Tibial nerve (tissue), 4 donors: ENCODE measurements at regions not wholly inside any gene's neighbourhood (a gene's known extent, or its start where the extent isn't known, plus 50 kb on each side); places are given as distances from the start of the nearest gene placed in this dataset.

Source experiments
- DNase-seq, 2 donors: peaks; one replicate each; pipeline ENCODE4 v3.0.0-alpha.2; 2019; ENCODE audit warnings: low spot score in 2 of 2
- H3K27ac ChIP-seq, 4 donors: fragments of 200-600 bp; sonication (generic) in 3 of 4; one replicate each; pipeline ENCODE4 v1.5.1; 2017 to 2019; ENCODE audit warnings: mild to moderate bottlenecking in 1 of 4
- H3K27me3 ChIP-seq, 2 donors: fragments of 200-600 bp; sonication (generic) in 1 of 2; one replicate each; pipeline versions ENCODE4 v1.5.1 to v1.6.0; 2017 to 2019
- H3K36me3 ChIP-seq, 3 donors: fragments of 200-600 bp; sonication (generic); one replicate each; pipeline ENCODE4 v1.5.1; 2018 to 2019
- H3K4me1 ChIP-seq, 4 donors: fragments of 200-600 bp; sonication (generic) in 3 of 4; one replicate each; pipeline ENCODE4 v1.5.1; 2017 to 2019
- H3K4me3 ChIP-seq, 4 donors: fragments of 200-600 bp; sonication (generic) in 3 of 4; one replicate each; pipeline ENCODE4 v1.5.1; 2017 to 2019; ENCODE audit warnings: mild to moderate bottlenecking in 1 of 4, moderate library complexity in 1 of 4
- H3K9me3 ChIP-seq, 4 donors: fragments of 200-600 bp; sonication (generic) in 3 of 4; one replicate each; pipeline ENCODE4 v1.5.1; 2017 to 2019
- EP300 ChIP-seq, 2 donors: sonication (generic); formaldehyde crosslinking; IDR thresholded peaks; one replicate each; pipeline ENCODE4 v1.6.1; 2017; ENCODE audit warnings: antibody characterized with exemption in 2 of 2, mild to moderate bottlenecking in 1 of 2
- POLR2A ChIP-seq, 2 donors: fragments of 450-650 bp; IDR thresholded peaks; one replicate each; pipeline ENCODE4 v1.6.1; 2017; ENCODE audit warnings: antibody characterized with exemption in 2 of 2, mild to moderate bottlenecking in 2 of 2, moderate library complexity in 2 of 2
- WGBS, 2 donors: methylation state at CpG; one replicate each; pipeline ENCODE4 v1.1.5; 2018; 5-methylcytosine and 5-hydroxymethylcytosine counted together
- TF ChIP-seq, protein P1 (sequence below), 5 experiments: fragments of 200-600 bp in 3 of 5; fragments of 450-650 bp in 2 of 5; sonication (generic) in 3 of 5; IDR thresholded peaks; one replicate each; pipeline ENCODE4 v1.5.1; 2016 to 2019; ENCODE audit warnings: antibody characterized with exemption in 5 of 5, mild to moderate bottlenecking in 3 of 5, moderate library complexity in 2 of 5

- Histone ChIP-seq H3K4me1 (peaks cover 0 to 3% (median 0%) of the 10 kb centered on the region in 4 donors), H3K9me3 (no peaks in the 10 kb centered on the region), H3K27me3 (no peaks in the 10 kb centered on the region), H3K4me3 (no peak overlapping the region), H3K36me3 (no peaks in the 10 kb centered on the region), H3K27ac (no peak overlapping the region)
- 94 to 97% methylated on average over 2 of the region's 2 CpGs for WGBS, 2 donors
- TF ChIP-seq, protein P1, sequence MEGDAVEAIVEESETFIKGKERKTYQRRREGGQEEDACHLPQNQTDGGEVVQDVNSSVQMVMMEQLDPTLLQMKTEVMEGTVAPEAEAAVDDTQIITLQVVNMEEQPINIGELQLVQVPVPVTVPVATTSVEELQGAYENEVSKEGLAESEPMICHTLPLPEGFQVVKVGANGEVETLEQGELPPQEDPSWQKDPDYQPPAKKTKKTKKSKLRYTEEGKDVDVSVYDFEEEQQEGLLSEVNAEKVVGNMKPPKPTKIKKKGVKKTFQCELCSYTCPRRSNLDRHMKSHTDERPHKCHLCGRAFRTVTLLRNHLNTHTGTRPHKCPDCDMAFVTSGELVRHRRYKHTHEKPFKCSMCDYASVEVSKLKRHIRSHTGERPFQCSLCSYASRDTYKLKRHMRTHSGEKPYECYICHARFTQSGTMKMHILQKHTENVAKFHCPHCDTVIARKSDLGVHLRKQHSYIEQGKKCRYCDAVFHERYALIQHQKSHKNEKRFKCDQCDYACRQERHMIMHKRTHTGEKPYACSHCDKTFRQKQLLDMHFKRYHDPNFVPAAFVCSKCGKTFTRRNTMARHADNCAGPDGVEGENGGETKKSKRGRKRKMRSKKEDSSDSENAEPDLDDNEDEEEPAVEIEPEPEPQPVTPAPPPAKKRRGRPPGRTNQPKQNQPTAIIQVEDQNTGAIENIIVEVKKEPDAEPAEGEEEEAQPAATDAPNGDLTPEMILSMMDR (IDR thresholded peaks at IDR 0.05): no peak
- DNase-seq: no peak
Observed at GRCh38 chr2:226037526-226037925, 638.0 kb downstream of the NYAP2 start.

- Histone ChIP-seq H3K4me1 (peaks cover 0 to 20% (median 3%) of the 10 kb centered on the region in 4 donors), H3K27ac (peak overlapping the region in 2 of 4 donors; percentile 20 to 61), H3K27me3 (no peaks in the 10 kb centered on the region), H3K36me3 (no peaks in the 10 kb centered on the region), H3K4me3 (peak overlapping the region; percentile 29 to 55 (median 45)), H3K9me3 (no peaks in the 10 kb centered on the region)
- TF ChIP-seq, protein P1 (IDR thresholded peaks at IDR 0.05): peak in 1 of 5 experiments; percentile 2
- TF ChIP-seq EP300 (IDR thresholded peaks at IDR 0.05): no peak
- 7 to 9% methylated on average over 6 of the region's 6 CpGs for WGBS, 2 donors
- no peak for DNase-seq
Observed at GRCh38 chr2:226031647-226032501, 632.4 kb downstream of the NYAP2 start.

- peak overlapping the region in 2 of 4 donors; percentile 20 to 61 for H3K27ac ChIP-seq
Observed at GRCh38 chr2:226030788-226031646, 631.5 kb downstream of the NYAP2 start.

DNA sequence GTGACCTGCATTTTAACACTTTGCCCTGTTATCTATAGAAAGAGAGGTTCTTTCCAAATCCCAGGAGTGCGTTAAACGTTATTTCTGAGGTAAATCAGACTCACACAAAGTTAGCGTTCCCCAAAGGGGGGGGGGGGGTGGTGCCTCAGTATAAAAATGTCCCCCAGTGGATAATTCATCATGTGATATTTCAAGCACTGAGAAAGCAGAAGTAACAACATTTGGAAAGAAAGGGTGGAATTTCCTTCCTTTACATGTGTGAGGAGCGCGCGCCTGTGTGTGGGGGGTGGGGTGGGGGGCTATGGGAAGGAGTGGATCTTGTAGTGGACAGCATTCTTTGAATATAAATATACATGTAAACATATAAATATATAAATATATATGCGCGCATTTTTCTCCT is 630.9 kb downstream of the NYAP2 start:
- Histone ChIP-seq H3K27ac (peak overlapping the region in 1 of 4 donors; percentile 20), H3K4me1 (peaks cover 0 to 20% (median 3%) of the 10 kb centered on the region in 4 donors), H3K4me3 (peak overlapping the region in 2 of 4 donors; percentile 44 to 55), H3K36me3 (no peaks in the 10 kb centered on the region), H3K27me3 (no peaks in the 10 kb centered on the region), H3K9me3 (no peaks in the 10 kb centered on the region)
- WGBS, 2 donors: 36 to 42% methylated on average over 8 of the region's 8 CpGs
- DNase-seq: no peak
- TF ChIP-seq, protein P1 (IDR thresholded peaks at IDR 0.05): no peak
- TF ChIP-seq EP300 (IDR thresholded peaks at IDR 0.05): no peak
- TF ChIP-seq POLR2A (IDR thresholded peaks at IDR 0.05): no peak

More at GRCh38 chr2:226030788-226031646, 631.5 kb downstream of the NYAP2 start:
- Histone ChIP-seq H3K9me3 (no peaks in the 10 kb centered on the region), H3K27me3 (no peaks in the 10 kb centered on the region), H3K4me3 (peak overlapping the region; percentile 29 to 55 (median 45)), H3K36me3 (no peaks in the 10 kb centered on the region), H3K4me1 (peaks cover 0 to 20% (median 3%) of the 10 kb centered on the region in 4 donors)
- TF ChIP-seq EP300 (IDR thresholded peaks at IDR 0.05) (peak in 1 of 2 donors; percentile 29), POLR2A (IDR thresholded peaks at IDR 0.05) (peak in 1 of 2 donors; percentile 5)
- TF ChIP-seq, protein P1 (IDR thresholded peaks at IDR 0.05): peak in 1 of 5 experiments; percentile 9
- WGBS, 2 donors: 3 to 4% methylated on average over 34 of the region's 34 CpGs
- peak; percentile 14 for DNase-seq
